ENCODE measurements at regions not wholly inside any gene's neighbourhood (a gene's known extent, or its start where the extent isn't known, plus 50 kb on each side); places are given as distances from the start of the nearest gene placed in this dataset.
"Not testable (repeated sequence)": the region's sequence is repeated elsewhere in the genome, so short reads cannot be mapped to it uniquely, and the experiment has no call there.

DNA sequence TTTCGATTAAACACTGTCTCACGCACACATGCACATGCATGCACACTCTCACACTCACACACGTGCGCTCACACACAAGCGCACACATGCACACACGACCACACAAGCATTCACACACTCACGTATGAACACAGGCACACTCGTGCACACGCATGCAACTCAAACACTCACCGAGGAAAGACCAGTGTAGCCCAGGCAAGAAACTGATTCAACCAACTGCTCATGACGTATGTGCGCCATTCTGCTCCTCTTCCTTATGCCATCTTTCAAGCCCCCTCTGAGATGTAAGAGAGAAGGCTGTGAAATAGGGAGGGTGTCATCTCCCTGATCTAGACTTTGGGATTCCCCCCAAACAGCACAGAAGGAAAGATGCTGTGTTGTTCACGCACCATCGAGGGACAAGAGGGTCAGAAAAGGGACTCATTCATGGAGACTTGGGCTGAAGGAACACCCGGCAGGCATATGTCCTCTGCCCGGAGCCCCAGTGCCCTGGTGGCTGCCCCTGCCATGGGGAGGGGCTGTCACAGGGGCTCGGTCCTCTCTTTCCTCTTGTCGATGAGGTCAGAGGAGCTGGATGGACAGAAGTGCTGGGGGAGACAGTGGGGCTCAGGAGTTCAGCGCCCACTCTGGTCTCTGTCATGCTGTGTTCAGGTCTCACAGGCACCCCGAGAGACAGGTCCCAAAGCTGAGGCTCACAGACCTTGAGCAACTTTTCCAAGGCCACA lies 130.1 kb upstream of the SHH start:
- H3K4me3 ChIP-seq (ENCODE audit: low read length): no peak overlapping the region
- no peak overlapping the region for H3K9ac ChIP-seq (ENCODE audit: low read length)
- no peaks in the 10 kb centered on the region for H3K4me1 ChIP-seq (ENCODE audit: control insufficient read depth, insufficient read depth, low read length)
- H3K36me3 ChIP-seq (ENCODE audit: control insufficient read depth, insufficient read depth, low read length): no peaks in the 10 kb centered on the region
- no peaks in the 10 kb centered on the region for H3K27me3 ChIP-seq (ENCODE audit: control insufficient read depth, insufficient read depth, low read length)
- H3K27ac ChIP-seq (ENCODE audit: low read depth, low read length): no peak overlapping the region

DNA sequence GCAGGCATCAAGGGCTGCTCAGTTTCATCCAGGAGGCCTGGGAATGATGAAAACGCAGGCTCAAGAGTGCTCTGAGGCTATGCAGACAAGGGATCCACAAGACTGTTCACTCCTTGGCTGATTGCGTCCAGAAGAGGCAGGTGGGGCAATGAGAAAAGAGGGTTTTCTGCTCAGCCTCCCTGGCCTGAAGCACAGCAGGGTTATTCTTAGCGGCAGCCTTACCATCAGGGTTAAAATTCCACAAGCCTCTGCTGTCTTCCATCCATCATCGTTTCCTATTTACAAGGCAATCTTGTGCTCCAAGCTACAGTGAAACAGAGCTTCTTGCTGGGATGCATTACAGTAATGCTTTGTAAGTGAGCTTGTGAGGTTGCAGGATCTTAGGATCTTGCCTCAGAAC lies 129.4 kb upstream of the SHH start:
- Histone ChIP-seq H3K27ac (ENCODE audit: low read depth, low read length) (no peak overlapping the region), H3K4me3 (ENCODE audit: low read length) (no peak overlapping the region), H3K4me1 (ENCODE audit: control insufficient read depth, insufficient read depth, low read length) (no peaks in the 10 kb centered on the region), H3K9ac (ENCODE audit: low read length) (no peak overlapping the region), H3K27me3 (ENCODE audit: control insufficient read depth, insufficient read depth, low read length) (no peaks in the 10 kb centered on the region), H3K36me3 (ENCODE audit: control insufficient read depth, insufficient read depth, low read length) (no peaks in the 10 kb centered on the region)

DNA sequence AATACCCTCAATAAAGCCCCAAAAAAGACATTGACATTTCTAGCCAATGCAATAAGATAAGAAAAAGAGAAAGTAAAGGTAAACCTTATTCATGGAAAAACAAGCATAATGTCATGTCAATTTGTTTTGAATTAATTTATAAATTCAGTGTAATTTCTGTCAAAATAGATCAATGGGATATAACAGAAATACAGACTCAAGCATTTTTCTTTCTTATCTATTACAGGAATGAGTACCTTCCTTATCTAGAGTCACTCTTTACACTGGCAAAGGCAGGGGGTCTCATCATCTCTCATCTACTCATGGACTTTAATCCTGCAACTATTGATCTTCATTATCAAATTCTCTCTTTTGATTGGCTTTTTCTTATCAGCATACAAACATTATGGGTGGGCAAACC lies 127.1 kb upstream of the SHH start:
- no peaks in the 10 kb centered on the region for H3K36me3 ChIP-seq (ENCODE audit: control insufficient read depth, insufficient read depth, low read length)
- H3K4me3 ChIP-seq (ENCODE audit: low read length): no peak overlapping the region
- H3K4me1 ChIP-seq (ENCODE audit: control insufficient read depth, insufficient read depth, low read length): no peaks in the 10 kb centered on the region
- H3K27me3 ChIP-seq (ENCODE audit: control insufficient read depth, insufficient read depth, low read length): no peaks in the 10 kb centered on the region
- no peak overlapping the region for H3K9ac ChIP-seq (ENCODE audit: low read length)
- no peak overlapping the region for H3K27ac ChIP-seq (ENCODE audit: low read depth, low read length)

DNA sequence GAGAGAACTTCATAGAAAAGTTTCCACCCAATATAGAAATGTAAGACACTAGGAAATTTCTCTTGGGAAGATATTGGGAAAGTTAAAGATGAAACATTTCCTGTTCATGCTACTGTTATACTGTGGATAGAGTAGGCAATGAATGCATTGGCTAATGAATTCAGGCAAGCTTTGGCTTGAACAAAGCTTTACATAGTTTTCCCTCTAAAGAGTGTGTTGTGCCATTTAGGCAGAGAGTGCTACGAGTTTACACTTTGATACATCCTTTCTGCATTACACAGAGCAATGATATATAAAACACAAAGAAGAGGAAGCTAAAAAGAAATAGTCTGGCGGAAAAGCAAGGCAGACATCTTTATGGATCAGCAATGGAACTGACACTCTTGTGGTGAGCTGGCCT lies 125.9 kb upstream of the SHH start:
- H3K4me1 ChIP-seq (ENCODE audit: control insufficient read depth, insufficient read depth, low read length): no peaks in the 10 kb centered on the region

DNA sequence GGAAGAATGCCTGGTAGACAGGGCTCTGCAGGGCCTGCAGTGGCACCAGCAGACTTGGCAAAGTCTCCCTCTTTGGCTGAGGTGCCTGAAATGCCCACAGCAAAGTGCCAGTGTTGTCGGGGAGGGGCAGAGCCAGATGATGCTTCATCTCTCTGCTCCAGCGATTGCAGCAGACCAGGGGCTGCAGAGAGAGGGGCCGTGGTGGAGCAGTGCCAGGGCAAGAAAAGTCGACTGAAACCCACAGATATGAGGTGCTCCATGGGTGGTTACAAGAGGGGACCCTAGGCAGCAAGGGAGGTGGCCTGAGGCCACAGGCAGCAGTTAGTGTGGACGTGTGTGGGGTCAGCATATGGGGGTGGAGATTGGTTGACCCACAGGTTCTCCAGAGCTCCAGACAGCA lies 123.5 kb upstream of the SHH start:
- Histone ChIP-seq H3K27ac (ENCODE audit: low read depth, low read length) (no peak overlapping the region), H3K27me3 (ENCODE audit: control insufficient read depth, insufficient read depth, low read length) (no peaks in the 10 kb centered on the region), H3K4me3 (ENCODE audit: low read length) (no peak overlapping the region), H3K9ac (ENCODE audit: low read length) (no peak overlapping the region), H3K4me1 (ENCODE audit: control insufficient read depth, insufficient read depth, low read length) (no peaks in the 10 kb centered on the region), H3K36me3 (ENCODE audit: control insufficient read depth, insufficient read depth, low read length) (no peaks in the 10 kb centered on the region)

More for the DNA sequence above, 125.9 kb upstream of the SHH start:
- Histone ChIP-seq H3K27me3 (ENCODE audit: control insufficient read depth, insufficient read depth, low read length) (no peaks in the 10 kb centered on the region), H3K27ac (ENCODE audit: low read depth, low read length) (no peak overlapping the region), H3K9ac (ENCODE audit: low read length) (no peak overlapping the region), H3K4me3 (ENCODE audit: low read length) (no peak overlapping the region), H3K36me3 (ENCODE audit: control insufficient read depth, insufficient read depth, low read length) (no peaks in the 10 kb centered on the region)

DNA sequence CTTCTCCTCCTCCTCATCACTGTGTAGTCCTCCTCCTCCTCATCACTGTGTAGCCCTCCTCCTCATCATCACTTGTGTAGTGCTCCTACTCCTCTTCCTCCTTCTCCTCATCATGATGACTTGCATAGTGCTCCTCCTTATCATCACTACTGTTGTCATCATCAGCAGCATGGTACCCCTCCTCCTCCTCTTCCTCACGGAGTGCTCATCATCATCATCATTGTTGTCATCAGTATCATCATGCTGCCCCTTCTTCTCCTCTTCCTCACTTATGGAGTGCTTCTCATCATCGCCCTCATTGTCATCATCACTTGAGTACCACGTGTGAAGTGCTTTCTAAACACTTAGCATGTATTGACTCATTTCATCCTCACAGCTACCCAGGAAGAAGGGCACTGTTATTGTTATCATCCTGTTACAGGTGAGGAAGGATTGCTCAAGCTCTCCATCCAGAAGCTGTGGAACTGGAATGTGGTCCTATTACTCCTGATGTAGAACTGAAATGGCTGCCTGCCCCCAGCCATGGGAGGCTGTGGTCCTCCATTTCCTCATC lies 122.8 kb upstream of the SHH start:
- Histone ChIP-seq H3K27me3 (ENCODE audit: control insufficient read depth, insufficient read depth, low read length) (no peaks in the 10 kb centered on the region), H3K27ac (ENCODE audit: low read depth, low read length) (no peak overlapping the region), H3K9ac (ENCODE audit: low read length) (no peak overlapping the region)

DNA sequence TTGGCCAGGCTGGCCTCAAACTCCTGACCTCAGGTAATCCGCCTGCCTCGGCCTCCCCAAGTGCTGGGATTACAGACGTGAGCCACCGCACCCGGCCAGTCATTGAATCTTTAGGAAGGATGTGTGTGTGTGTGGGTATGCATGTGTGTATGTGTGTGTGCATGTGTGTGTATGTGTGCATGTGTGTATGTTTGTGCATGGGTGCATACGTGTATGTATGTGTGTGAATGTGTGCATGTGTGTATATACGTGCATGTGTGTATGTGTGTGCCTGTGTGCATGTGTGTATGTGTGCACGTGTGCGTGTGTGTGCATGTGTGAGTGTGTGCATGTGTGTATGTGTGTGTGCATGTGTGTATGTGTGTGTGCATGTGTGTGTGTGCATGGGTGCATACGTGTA lies 120.1 kb upstream of the SHH start:
- not testable (repeated sequence) for H3K9ac ChIP-seq (ENCODE audit: low read length); H3K27me3 ChIP-seq (ENCODE audit: control insufficient read depth, insufficient read depth, low read length); H3K4me1 ChIP-seq (ENCODE audit: control insufficient read depth, insufficient read depth, low read length); H3K27ac ChIP-seq (ENCODE audit: low read depth, low read length); H3K36me3 ChIP-seq (ENCODE audit: control insufficient read depth, insufficient read depth, low read length); H3K4me3 ChIP-seq (ENCODE audit: low read length)

More for the DNA sequence above, 122.8 kb upstream of the SHH start:
- H3K36me3 ChIP-seq (ENCODE audit: control insufficient read depth, insufficient read depth, low read length): no peaks in the 10 kb centered on the region
- H3K4me1 ChIP-seq (ENCODE audit: control insufficient read depth, insufficient read depth, low read length): no peaks in the 10 kb centered on the region
- H3K4me3 ChIP-seq (ENCODE audit: low read length): no peak overlapping the region

DNA sequence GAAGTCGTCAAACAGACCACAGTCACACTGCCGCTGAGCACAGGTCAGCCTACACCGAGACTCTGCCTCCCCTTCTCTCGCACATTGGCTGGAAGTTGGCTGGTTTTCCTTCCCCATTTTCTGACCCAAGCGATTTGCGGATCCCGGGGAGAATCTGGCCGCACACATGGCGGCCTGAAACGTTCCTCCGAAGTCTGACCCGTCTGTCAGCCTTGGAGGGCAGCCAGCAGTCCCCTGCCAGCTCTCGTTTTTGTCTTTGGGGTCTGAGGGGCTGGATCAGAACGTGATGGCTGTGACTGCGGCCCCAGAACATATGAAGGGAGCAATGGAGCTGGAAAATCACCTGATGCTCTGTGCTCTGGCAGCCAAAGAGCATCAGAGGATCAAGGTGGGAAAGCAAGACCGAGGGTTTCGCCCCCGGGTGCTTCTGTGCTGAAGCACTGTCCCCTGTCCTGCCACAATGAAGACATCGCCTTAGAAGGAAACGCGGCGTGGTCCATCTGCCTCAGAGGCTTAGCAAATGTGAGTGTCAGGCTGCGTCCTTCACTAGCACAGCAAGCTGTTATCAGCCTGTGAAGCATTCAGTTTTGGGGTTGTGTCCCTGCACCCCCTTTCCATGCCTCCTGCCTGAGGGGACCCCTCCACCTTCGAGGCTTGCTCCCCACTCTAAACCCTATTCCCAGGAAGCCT lies 119.3 kb upstream of the SHH start:
- Histone ChIP-seq H3K36me3 (ENCODE audit: control insufficient read depth, insufficient read depth, low read length) (no peaks in the 10 kb centered on the region), H3K27me3 (ENCODE audit: control insufficient read depth, insufficient read depth, low read length) (peaks cover 2% of the 10 kb centered on the region), H3K9ac (ENCODE audit: low read length) (no peak overlapping the region)

DNA sequence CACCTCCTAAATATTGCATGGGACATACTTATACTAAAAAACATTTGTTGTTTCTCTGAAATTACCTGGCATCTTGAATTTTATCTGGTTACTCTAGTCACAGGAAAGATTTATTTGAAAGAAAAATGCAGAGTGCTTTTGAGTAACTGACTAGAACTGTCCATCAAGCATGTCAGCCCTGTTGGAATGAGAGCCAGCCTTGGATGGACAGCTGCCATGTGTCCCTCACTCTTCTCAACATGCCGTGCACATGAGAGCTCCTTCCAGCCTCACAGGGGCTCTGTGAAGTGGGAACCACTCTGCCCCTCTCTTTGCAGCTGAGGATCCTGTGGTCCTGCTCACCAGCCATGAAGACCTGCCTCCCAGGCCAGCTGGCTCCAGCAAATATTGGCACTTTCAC lies 118.3 kb upstream of the SHH start:
- H3K4me3 ChIP-seq (ENCODE audit: low read length): no peak overlapping the region
- H3K4me1 ChIP-seq (ENCODE audit: control insufficient read depth, insufficient read depth, low read length): no peaks in the 10 kb centered on the region
- no peak overlapping the region for H3K9ac ChIP-seq (ENCODE audit: low read length)
- no peak overlapping the region for H3K27ac ChIP-seq (ENCODE audit: low read depth, low read length)
- no peaks in the 10 kb centered on the region for H3K36me3 ChIP-seq (ENCODE audit: control insufficient read depth, insufficient read depth, low read length)
- H3K27me3 ChIP-seq (ENCODE audit: control insufficient read depth, insufficient read depth, low read length): peaks cover 2% of the 10 kb centered on the region

More for the DNA sequence above, 119.3 kb upstream of the SHH start:
- no peaks in the 10 kb centered on the region for H3K4me1 ChIP-seq (ENCODE audit: control insufficient read depth, insufficient read depth, low read length)
- no peak overlapping the region for H3K27ac ChIP-seq (ENCODE audit: low read depth, low read length)
- H3K4me3 ChIP-seq (ENCODE audit: low read length): no peak overlapping the region

DNA sequence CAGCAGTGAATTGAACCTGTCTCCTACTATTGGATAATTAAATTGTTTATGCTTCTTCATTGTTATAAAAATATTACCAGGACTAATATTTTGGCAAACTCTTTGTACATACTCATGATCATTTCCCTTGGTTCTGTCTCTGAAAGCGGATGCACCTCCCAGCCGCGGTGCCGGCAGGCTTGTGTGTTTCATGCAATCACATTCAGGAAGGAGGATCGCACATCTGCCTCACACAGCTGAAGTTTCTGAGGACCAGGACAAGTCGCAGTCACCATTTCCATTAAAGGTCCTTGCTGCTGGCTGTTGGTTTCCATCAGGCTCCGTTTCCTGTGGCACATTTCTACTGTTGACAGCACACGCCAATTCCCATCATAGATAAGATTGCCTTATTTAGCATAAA lies 117.8 kb upstream of the SHH start:
- Histone ChIP-seq H3K9ac (ENCODE audit: low read length) (no peak overlapping the region), H3K4me3 (ENCODE audit: low read length) (no peak overlapping the region), H3K36me3 (ENCODE audit: control insufficient read depth, insufficient read depth, low read length) (no peaks in the 10 kb centered on the region), H3K27me3 (ENCODE audit: control insufficient read depth, insufficient read depth, low read length) (peaks cover 2% of the 10 kb centered on the region), H3K4me1 (ENCODE audit: control insufficient read depth, insufficient read depth, low read length) (no peaks in the 10 kb centered on the region), H3K27ac (ENCODE audit: low read depth, low read length) (no peak overlapping the region)

DNA sequence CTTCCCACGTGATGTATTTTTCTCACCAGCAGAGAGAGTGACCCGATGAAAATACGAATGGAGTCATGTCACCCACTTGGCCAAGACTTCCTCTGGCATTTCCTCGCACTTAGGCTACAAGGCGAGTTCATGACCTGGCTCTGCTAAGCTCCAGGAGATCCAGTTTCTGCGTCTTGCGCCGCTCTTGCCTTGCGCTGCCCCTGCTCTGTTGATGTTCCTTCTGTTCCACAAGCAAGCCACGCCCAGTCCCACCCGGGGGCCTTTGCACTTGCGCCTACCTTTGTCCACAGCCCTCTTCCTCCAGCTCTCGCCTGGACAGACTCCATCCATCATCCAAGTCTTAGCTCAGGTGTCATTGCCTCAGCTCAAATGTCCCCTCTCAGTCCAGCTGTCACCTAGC lies 116.3 kb upstream of the SHH start:
- H3K27ac ChIP-seq (ENCODE audit: low read depth, low read length): no peak overlapping the region

DNA sequence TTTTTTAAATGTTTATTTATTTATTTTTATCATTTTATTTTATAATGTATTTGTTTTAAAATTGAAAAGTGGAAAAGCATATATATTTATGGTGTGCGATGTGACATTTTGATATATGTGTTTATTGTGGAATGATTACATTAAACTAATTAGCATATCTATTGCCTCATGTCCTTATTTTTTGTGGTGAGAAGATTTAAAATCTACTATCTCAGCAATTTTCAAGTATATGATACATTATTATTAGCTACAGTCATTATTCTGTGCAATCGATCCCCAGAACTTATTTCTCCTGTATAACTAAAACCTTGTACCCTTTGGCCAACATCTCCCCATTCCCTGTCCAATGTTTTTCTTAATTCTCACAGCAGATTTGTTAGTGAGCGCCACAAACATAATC lies 115.6 kb upstream of the SHH start:
- H3K36me3 ChIP-seq (ENCODE audit: control insufficient read depth, insufficient read depth, low read length): no peaks in the 10 kb centered on the region

More for the DNA sequence above, 116.3 kb upstream of the SHH start:
- Histone ChIP-seq H3K27me3 (ENCODE audit: control insufficient read depth, insufficient read depth, low read length) (peaks cover 2% of the 10 kb centered on the region), H3K36me3 (ENCODE audit: control insufficient read depth, insufficient read depth, low read length) (no peaks in the 10 kb centered on the region), H3K4me1 (ENCODE audit: control insufficient read depth, insufficient read depth, low read length) (no peaks in the 10 kb centered on the region), H3K4me3 (ENCODE audit: low read length) (no peak overlapping the region), H3K9ac (ENCODE audit: low read length) (no peak overlapping the region)

DNA sequence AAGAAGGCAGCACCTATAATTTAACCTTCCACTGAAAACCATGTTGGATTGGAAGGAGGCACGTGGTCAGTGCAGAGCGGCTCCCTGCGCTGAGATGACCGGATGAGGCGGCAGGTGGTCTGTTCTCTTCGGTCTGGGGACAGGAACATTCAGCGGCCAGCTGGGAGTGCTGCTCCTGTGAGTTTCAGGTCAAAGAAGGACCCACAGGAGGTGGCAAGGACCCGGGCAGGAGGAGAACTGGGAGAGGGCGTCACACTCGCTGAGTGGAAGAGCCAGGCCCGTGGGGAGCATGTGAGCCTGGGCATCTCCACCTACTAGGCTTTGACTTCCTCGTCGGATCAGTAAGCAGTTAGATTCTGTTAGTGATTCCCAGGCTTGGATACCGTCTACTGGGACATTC lies 113.4 kb upstream of the SHH start:
- Histone ChIP-seq H3K4me3 (ENCODE audit: low read length) (no peak overlapping the region), H3K27me3 (ENCODE audit: control insufficient read depth, insufficient read depth, low read length) (peaks cover 2% of the 10 kb centered on the region), H3K9ac (ENCODE audit: low read length) (no peak overlapping the region), H3K36me3 (ENCODE audit: control insufficient read depth, insufficient read depth, low read length) (no peaks in the 10 kb centered on the region), H3K4me1 (ENCODE audit: control insufficient read depth, insufficient read depth, low read length) (no peaks in the 10 kb centered on the region), H3K27ac (ENCODE audit: low read depth, low read length) (no peak overlapping the region)

More for the DNA sequence above, 115.6 kb upstream of the SHH start:
- H3K4me3 ChIP-seq (ENCODE audit: low read length): no peak overlapping the region
- no peak overlapping the region for H3K9ac ChIP-seq (ENCODE audit: low read length)
- H3K4me1 ChIP-seq (ENCODE audit: control insufficient read depth, insufficient read depth, low read length): no peaks in the 10 kb centered on the region
- H3K27ac ChIP-seq (ENCODE audit: low read depth, low read length): no peak overlapping the region
- peaks cover 2% of the 10 kb centered on the region for H3K27me3 ChIP-seq (ENCODE audit: control insufficient read depth, insufficient read depth, low read length)

Data from rectal smooth muscle tissue (tissue), 1 donor.